ENCODE measurements at regions not wholly inside any gene's neighbourhood (a gene's known extent, or its start where the extent isn't known, plus 50 kb on each side); places are given as distances from the start of the nearest gene placed in this dataset.
"Not testable (repeated sequence)": the region's sequence is repeated elsewhere in the genome, so short reads cannot be mapped to it uniquely, and the experiment has no call there.

DNA sequence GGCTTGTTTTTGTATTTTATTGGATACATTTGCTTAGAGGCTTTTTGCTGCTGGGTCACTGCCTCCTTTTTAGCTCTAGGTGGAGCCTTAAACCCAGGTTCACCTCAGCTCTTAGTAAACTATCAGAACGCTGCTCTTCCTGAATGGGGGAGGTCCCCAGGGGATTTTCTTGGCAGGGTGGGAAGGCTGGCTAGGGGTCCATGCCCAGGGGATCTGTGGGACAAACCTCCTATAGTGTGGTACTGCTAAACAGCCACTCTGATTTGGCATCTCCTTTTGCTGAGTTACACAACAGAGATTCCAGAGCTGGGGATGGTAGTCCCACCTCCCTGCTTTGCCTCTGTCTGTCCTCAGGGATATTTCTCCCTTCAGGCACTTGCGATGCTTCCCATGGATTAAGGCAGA lies 204.9 kb downstream of the ZIC5 start:
- DNase-seq: no peak

DNA sequence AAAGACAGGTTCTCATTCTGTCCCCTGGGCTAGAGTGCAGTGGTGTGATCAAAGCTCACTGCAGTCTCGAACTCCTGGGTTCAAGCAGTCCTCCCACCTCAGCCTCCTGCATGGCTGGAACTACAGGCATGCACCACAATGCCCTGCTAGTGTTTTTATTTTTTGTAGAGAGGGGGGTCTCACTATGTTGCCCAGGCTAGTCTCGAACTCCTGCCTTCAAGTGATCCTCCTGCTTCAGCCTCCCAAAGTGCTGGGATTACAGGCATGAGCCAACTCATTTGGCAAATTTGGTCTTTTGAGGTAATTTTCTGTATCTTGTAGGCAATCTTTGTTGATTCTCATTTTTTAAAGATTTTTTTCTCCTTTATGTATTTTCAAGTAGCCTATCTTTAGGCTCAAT lies 205.7 kb downstream of the ZIC5 start:
- DNase-seq: no peak

DNA sequence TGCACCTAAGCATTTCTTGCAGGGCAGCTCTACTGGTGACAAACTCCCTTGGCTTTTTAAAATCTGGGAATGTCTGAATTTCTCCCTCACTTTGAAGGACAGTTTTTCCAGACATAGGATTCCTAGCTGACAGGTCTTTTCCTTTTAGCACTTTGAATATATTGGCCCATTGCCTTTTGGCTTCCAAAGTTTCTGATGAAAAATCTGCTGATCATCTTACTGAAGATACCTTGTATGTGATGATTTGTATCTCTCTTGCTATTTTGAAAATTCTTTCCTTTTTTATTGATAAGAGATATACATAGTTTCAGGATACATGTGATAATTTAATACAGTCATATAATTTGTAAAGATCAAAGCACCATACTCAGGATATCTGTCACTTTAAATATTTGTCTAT lies 211.1 kb downstream of the ZIC5 start:
- DNase-seq: no peak

DNA sequence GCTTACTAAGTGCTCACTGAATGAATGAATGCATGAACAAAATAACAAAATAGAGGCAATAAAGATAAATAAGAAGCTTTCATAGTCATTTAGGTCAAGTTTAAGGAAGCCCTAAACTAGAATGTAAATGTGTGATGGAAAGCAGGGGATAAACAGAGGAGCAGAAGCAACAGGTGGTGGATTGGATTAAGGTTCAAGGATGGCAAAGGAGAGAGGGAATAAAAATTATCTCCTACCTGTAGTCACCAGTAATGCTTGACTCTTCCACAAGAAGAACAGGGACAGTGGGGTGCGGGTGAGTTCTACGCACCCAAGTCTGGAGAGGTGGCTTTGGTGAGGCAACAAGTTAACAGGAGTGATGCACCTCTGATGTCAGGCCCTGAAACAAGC lies 212.4 kb downstream of the ZIC5 start:
- no peak for DNase-seq

DNA sequence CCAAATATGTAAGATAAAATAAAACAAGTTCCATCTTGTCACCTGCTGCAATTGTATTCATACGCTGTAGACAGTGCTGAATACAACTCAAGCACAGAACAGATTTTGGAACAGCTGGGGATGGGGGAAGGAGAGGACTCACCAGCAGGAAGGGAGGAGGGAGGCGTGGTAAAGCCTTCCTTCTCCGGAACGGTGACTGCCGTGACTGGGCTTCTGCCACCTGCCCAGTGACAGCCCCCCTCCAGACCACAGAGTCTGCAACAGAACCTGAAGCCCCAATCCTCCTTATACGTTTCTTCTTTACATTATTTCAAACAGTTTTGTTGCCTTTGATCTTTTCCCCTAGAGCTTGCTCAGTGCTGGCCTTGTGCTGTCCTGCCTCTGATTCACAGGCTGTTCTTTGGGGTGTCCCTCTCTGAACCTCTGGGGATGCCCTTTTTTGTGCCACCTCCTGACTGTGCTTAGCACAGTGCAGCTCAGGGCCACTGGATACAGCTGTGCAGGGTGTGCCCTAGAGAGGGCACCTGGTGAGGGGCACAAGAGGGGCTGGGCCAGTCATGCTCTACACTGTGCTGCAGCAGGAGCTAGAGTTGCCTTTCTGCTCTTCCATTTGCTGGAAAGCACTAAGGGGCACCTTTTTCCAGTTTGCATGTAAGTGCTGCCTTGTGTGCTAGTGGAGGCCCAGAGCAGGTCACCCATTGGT lies 213.0 kb downstream of the ZIC5 start:
- DNase-seq: no peak

DNA sequence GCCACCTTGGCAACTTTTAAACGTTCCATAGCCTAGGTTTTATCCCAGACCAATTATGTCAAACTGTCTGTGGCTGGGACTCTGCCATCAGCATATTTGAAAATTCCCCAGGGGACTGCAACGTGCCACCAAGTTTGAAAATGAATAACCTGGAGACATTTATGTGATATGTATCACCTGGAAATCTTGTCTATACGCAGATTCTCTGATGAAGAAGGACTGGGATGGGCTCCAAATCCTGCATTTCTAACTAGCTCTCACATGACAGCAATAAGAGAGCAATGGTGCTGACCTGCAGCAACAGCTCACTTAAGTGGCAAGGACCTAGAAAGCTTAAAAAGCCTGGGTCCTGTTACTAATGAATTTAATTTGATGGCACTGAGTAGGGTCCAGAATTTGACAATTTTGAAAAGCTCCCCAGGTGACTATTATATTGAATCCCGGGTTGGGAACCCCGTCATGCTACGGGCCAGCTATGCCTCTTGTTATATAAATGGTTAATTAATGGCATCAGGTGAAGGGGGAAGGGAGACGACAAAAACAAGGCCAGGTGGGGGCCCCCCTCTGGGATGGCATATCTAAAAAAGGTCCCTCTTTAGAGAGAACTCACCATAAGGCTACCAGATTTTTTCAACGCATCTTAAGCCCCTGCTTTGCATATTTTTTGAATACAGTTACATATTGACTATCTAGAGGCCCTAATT lies 213.7 kb downstream of the ZIC5 start:
- no peak for DNase-seq

DNA sequence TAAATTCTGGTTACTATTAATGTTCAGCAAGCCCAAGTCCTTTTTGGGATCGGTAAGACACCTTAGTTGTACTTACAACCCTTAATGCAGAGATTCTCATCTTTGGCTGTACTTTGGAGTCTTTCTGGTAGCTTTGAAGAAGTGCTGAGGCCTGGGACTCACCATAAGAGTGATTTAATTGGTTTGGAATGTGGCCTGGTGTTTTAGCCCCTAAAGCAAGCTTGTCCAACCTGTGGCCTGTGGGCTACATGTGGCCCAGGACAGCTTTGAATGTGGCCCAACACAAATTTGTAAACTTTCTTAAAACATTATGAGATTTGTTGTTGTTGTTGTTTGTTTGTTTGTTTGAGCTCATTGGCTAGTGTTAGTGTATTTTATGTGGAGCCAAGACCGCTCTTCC lies 215.3 kb downstream of the ZIC5 start:
- DNase-seq: no peak

DNA sequence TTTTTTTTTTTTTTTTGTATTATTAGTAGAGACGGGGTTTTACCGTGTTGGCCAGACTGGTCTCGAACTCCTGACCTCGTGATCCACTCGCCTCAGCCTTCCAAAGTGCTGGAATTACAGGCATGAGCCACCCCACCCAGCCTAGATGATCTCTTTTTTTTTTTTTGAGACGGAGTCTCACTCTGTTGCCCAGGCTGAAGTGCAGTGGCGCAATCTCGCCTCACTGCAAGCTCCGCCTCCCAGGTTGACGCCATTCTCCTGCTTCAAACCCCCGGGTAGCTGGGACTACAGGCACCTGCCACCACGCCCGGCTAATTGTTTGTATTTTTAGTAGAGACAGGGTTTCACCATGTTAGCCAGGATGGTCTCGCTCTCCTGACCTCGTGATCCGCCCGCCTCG lies 216.8 kb downstream of the ZIC5 start:
- DNase-seq: not testable (repeated sequence)

DNA sequence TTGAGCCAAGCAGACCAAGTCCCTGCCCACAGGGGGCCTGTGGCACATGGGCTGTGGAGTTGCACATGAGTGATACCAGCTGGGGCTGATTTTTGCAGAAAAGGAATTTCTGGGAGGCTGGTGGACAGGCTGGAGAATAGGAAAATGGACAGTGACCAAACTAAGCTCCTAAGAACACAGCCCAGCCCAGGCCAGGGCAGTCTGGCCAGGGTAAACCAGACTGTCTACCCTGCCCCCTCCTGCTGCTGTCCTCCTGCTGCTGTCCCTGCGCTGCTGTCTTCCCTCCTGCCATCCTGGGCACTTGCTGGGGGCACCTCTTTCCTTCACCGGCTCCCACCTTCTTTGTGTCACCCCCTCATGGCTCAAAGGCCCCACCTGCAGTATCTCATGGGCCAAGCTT lies 219.2 kb downstream of the ZIC5 start:
- DNase-seq: no peak

DNA sequence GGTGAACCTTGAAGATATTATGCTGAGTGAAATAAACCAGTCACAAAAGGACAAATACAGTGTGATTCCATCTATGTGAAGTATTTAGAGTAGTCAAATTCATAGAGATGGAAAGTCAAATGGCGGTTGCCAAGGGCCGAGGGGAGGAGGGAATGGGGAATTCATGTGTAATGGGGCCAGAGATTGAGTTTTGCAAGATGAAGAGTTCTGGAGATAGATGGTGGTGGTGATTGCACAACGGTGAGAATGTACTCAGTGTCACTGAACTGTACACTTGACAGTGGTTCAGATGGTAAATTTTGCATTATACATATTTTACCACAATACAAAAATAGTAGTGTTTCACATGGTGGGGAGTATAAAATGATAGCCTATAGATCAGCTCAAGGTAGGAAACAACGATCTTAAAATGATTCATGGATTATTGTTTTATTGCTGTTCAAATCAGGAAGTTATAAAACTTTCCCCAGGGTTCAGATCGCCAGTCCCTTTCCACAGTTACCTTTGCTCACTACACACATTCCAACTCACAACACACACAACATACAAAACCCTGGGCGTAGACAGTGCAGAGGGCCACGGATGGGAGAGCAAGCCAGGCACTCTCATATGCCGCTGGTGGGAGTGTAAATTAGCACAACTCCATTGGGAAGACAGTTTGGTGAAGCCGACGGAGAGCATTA lies 219.9 kb downstream of the ZIC5 start:
- no peak for DNase-seq

DNA sequence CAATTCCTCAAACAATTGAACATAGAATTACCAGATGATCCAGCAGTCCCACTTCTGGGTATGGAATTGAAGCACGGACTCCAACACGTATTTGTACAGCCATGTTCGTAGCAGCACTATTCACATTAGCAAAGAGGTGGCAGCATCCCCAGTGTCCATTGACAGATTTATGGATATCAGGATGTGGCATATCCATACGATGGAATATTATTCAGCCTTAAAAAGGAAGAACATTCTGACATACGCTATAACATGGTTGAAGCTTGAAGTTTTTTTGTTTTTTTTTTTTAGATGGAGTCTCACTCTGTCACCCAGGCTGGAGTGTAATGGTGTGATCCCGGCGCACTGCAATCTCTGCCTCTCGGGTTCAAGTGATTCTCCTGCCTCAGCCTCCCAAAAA lies 220.6 kb downstream of the ZIC5 start:
- no peak for DNase-seq

DNA sequence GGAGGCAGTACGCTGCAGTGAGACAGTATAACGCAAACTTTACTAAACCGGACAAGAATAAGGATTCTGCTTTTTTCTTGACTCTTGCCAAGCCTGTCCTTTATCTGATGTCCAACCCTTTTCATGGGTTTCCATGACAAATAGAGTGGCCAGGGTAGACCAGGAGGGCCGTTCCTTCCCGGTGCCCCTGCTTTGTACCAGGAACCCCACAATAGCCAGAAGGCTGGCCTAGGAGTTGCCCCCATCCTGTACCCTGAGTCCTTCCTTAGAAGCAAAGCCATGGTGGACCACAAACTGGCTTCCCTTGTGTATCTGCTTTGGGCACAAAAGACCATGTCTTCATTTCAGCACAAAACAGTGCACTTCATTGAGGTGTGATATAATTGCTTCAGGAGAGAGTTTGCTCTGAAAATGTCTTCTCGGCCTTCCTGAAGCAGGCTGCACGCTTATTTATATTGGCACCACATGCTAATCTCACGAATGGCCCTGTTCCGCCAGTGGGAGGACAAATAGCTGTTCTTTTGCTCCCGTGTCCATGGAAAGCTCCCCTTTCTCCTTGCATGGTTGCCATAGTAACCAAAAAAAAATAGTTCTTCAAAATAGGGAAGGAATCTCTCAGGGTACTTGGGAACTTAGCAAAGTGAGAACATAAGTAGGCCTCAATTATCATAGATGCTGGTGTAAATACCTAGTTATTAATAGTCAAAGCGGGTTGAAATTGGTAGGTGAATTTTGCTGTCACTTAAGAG lies 222.1 kb downstream of the ZIC5 start:
- DNase-seq: no peak

DNA sequence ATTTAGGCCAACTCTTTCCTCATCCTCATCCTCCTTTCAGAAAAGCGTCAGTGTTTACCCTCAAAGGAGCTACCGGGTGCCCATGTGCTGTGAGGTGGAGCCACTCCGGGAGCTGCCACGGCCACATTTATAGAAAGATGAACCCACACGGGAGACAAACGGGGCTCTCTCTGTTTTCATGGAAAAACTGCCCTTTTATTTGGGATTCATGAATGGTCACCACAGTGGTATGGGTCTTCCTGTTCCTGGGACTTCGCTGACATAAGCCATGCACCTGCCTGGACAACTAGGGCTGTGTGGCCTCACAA lies 224.2 kb downstream of the ZIC5 start:
- DNase-seq: no peak

DNA sequence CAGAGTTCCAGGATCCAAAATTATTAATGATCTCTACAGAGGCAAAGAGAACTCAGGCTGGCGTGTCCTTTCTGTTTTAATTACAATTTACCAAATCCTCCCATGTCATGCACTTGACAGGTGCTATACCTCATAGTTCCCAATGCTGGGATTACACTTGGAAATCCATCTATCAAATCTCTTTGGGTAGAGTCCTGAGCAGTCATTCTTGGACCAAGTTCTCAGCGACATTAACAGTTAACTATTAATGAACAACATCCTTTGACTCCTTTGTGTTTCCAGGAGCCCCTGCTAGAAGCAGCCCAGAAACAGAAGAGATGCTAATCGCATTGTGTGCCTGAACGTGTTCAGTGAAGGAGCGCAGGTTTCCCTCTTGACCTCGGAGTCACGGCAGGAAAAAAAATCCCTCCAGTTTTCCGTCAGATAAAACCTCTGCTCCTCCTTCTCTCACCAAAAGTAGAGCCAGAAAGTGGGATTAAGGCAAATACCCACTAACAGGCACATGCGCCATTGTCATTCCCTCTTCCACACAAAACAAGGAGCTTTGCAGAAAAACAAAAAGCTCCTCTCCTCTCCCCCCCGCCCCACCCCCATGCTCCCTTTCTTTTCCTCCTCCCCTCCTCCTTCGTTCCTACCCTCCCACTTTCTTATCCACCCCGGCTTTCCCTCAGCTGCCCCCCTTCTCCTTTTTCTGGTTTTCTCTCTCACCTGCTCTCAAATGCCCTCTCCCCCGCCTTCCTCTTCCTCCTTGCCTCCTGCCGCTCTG lies 224.7 kb downstream of the ZIC5 start:
- DNase-seq: no peak

DNA sequence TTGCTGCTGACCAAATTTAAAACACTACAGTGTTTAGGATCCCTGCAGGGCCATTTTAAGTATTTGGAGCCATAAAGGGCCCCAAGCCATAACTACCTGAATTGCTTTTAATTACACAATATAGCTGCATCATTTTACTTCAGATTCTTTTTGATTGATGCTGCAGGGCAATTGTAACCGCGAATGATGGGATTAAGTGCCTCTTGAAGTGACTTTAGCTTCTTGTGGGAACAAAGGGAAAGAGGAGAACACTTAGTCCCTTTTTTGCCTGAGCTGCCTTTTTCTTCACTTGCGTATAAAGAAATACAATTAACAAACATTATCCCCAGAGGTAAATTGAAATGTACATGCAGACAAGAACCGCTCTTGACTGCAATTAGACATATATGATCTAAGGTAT lies 228.5 kb downstream of the ZIC5 start:
- no peak for DNase-seq

DNA sequence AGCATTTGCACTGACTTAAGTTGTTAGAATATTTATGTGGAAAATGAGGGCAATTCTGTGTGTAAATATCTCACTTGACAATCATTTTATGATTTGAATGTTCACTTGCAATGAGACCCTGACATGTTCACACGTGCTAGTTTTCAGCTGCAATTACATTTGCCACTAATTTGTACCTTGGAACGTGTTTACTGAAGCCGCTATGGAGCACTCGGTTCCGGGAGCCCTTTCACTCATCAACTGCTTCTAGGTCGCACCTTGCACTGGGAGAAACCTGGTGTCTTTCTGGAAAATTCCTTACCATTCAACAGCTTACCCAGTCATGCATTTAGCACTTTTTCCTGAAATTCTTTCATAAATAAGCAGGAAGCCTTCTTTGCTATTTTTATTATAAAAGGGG lies 229.6 kb downstream of the ZIC5 start:
- DNase-seq: no peak

DNA sequence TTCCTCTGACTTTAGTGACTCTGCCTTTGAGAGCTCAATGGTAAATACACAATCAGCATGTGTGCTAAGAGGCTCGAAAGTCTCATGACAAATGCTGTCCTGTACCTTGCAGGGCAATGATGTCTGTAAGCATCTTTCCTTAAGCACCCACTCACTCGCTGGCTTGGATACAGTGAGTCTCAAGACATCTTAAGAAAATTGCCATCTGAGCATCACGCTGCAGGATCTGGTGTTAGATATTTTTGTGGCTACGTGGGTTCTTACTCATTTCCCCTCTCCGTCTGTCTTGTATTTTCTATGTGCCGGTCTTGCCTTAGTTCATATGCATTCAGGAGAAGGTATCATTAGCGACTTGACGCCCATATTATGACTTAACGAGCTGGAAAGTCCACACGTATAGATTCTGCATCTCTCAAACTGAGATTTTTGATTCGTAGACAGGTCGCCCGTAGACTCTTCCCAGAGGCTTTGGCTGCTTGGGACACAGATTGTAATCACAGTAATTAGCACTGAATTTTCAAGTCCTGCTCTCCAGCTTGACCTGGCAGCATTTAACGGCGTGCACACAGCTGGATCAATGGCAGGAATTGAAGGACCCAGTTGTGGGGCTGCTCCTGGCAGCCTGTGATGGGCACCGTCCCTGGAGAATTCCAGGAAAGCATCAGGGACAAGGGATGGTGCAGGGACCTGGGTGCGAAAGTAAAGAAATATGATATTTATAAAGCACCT lies 231.2 kb downstream of the ZIC5 start:
- DNase-seq: no peak

DNA sequence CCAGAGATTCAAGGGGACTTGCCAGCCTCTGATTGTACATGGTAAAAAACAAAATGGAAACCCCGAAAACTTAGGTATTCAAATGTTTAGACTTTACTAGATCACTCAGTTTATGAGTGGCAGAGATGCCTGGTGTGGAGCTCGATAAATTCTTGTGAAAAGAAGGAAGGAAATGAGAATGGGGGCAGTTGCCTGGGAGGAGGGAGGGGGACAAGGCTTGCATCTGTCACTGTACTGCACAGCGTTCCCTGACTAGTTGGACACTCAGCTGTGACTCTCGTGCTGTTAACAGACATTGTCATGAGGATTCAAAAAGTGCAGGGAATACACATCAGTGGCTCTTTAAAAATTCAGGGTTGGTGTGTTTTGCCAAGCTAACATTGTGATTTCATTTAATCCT lies 232.9 kb downstream of the ZIC5 start:
- no peak for DNase-seq

DNA sequence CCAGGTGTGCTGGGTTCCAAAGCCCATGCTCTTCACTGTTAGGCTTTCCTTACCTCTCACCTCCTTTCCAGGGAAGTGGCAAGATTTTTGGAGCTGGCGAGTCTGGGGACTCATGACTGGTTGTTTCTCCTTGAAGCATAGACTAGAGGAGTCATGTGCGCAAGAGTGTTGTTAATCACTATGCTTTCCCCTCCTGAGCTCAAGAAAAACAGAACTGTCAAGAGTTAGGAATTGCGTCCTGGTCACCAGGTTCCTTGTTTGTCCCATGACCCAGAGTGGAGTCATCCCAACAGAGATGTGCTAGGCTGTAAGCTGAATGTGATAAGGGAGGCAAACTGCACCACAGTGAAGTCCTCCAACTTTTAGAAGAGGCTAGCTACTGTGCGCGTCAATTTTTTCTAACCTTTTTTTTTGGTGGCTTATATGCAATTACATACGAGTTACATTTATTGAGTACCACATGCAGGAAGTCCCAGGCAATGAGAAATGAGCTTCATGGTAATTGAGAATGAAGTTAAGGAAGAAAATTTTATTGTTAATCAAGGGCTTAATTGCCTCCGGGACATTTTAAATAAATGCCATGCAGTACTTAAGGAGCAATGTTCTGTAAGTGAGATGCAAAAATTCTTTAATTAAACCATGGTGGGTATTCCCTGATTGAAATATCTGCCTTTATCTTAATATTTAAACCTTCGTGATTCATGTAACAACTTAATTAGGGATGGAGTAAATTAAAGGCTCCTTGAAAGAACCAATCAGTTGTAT lies 233.9 kb downstream of the ZIC5 start:
- no peak for DNase-seq

DNA sequence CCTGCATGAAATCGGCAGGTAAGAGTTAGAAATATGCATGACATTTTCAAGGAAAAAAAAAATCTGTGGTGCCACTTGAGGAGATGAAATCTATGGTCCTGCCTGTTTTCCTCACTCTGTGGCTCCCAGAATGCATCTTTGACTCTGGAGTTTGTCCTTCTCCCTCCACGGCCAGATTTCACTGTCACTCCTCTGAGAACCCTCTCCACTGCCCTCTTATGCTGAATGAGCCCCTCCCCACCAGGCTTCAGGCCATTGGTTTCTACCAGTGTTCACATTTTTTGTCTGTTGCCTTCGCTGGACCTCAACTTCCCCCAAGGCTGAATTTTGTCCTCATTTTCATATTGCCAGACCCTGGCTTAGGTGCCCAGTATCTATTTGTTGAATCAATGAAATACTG lies 235.0 kb downstream of the ZIC5 start:
- no peak for DNase-seq

DNA sequence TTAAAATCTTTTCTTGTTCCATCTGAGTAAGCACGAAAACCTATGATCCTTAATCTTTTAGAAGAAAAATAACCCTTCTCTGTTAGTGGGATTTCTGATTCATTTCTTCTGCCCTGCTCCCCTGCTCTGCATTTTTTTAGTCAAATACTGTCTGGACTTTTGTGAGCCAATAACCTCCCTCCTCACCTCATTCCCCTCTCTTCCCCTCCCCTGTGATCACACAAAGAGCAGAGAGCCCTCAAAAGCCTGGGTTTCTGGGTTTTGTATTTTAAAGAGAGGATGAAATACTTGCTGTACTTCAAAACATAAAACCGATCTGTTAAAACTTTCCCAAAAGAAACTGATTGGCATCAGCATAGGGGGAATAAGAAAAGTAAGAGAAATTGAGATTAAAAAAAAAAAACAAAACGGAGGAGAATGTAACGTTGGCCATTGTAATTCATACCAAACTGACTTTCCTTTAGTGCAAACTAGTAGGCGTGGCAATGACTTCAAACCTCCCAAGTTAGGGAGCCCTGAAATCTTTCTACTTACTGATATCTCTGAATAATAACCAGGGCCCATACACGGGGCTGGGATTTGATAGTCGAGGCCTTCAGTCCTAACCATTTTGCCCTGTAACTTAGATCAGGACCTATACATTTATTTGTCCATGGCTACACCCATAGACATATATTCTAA lies 232.9 kb downstream of the TM9SF2 start:
- no peak for DNase-seq

Measured in CD4-positive, alpha-beta T cell treated with Interleukin-15 for 1 hour (primary cell).